B cell (primary cell): ENCODE measurements at regions not wholly inside any gene's neighbourhood (a gene's known extent, or its start where the extent isn't known, plus 50 kb on each side); places are given as distances from the start of the nearest gene placed in this dataset.

Experiments
- ATAC-seq: fragments of 200-7000 bp; cut with Tn5 transposase; one replicate; pipeline ENCODE4 v1.10.0; 2021; ENCODE audit warnings: low read depth, mild to moderate bottlenecking, moderate number of reproducible peaks, moderate library complexity
- CTCF ChIA-PET: fragments of 350-600 bp; sonication (Branson Sonifier 250); formaldehyde crosslinking; loops from one replicate; lab custom pipeline; 2021; ENCODE audit warnings: antibody characterized with exemption, inconsistent platforms; lab: Charles Lee
- POLR2A ChIA-PET: fragments of 350-600 bp; sonication (Branson Sonifier 250); formaldehyde crosslinking; loops from one replicate; lab custom pipeline; 2021; ENCODE audit warnings: antibody characterized with exemption; lab: Charles Lee
- DNase-seq: peaks from one replicate; pipeline ENCODE4 v3.0.0; 2013
- H2AFZ ChIP-seq: 2 replicates; pipeline ENCODE4 v1.6.1; 2012; ENCODE audit warnings: mild to moderate bottlenecking, low read depth, low read length; ENCODE audit not compliant: insufficient read depth, poor library complexity, severe bottlenecking
- H3K27ac ChIP-seq, 2 donors: 1 replicate in 1 of 2; 2 replicates in 1 of 2; pipeline ENCODE4 v1.5.1; 2012 to 2013; ENCODE audit warnings: low read length in 2 of 2, mild to moderate bottlenecking in 2 of 2, moderate library complexity in 1 of 2
- H3K27me3 ChIP-seq, 4 experiments: fragments of 200-600 bp in 1 of 4; sonication (generic) in 1 of 4; replicated peaks in 1 of 4; 1 replicate in 2 of 4; 2 replicates in 2 of 4; pipeline versions ENCODE4 v1.6.1 to v1.7.0; 2013 to 2016; ENCODE audit warnings: low read length in 3 of 4, mild to moderate bottlenecking in 2 of 4, mixed read lengths in 1 of 4, moderate library complexity in 1 of 4; ENCODE audit not compliant: insufficient read depth in 4 of 4, control insufficient read depth in 3 of 4; ENCODE audit errors: control extremely low read depth in 1 of 4
- H3K36me3 ChIP-seq, 2 experiments: replicated peaks in 1 of 2; 1 replicate in 1 of 2; 2 replicates in 1 of 2; pipeline versions ENCODE4 v1.6.1 to v1.7.1; 2013; ENCODE audit warnings: low read length in 1 of 2; ENCODE audit not compliant: insufficient read depth in 2 of 2, control insufficient read depth in 1 of 2; ENCODE audit errors: control extremely low read depth in 1 of 2, extremely low read depth in 1 of 2
- H3K4me1 ChIP-seq, 2 donors: fragments of 200-600 bp in 1 of 2; sonication (generic) in 1 of 2; 1 replicate in 1 of 2; 2 replicates in 1 of 2; pipeline versions ENCODE4 v1.5.1 to v1.6.1; 2013 to 2017; ENCODE audit warnings: low read length in 2 of 2; ENCODE audit not compliant: control insufficient read depth in 2 of 2, insufficient read depth in 2 of 2
- H3K4me2 ChIP-seq: replicated peaks from 2 replicates; pipeline ENCODE3; 2012; ENCODE audit warnings: mild to moderate bottlenecking, low read depth, low read length; ENCODE audit not compliant: poor library complexity, severe bottlenecking
- H3K4me3 ChIP-seq, 5 experiments: fragments of 200-600 bp in 1 of 5; sonication (generic) in 1 of 5; 1 replicate in 3 of 5; 2 replicates in 2 of 5; pipeline versions ENCODE4 v1.5.1 to v1.7.0; 2011 to 2016; ENCODE audit warnings: low read length in 4 of 5, mild to moderate bottlenecking in 4 of 5, low read depth in 2 of 5, control low read depth in 1 of 5, moderate library complexity in 1 of 5; ENCODE audit not compliant: insufficient read depth in 1 of 5; ENCODE audit errors: control extremely low read depth in 1 of 5, extremely low read depth in 1 of 5
- H3K79me2 ChIP-seq: fragments of 200-600 bp; sonication (generic); one replicate; pipeline ENCODE4 v1.6.0; 2016; ENCODE audit warnings: low read length; ENCODE audit not compliant: control insufficient read depth, insufficient read depth
- H3K9ac ChIP-seq: fragments of 200-600 bp; sonication (generic); 2 replicates; pipeline ENCODE4 v1.6.1; 2017; ENCODE audit warnings: mild to moderate bottlenecking, low read length, moderate library complexity
- H3K9me3 ChIP-seq, 3 donors: one replicate each; pipeline versions ENCODE4 v1.6.1 to v1.7.1; 2013; ENCODE audit warnings: low read length in 2 of 3; ENCODE audit not compliant: control insufficient read depth in 2 of 3, insufficient read depth in 1 of 3; ENCODE audit errors: control extremely low read depth in 1 of 3
- H4K20me1 ChIP-seq: 2 replicates; pipeline ENCODE4 v1.6.0; 2012; ENCODE audit warnings: mild to moderate bottlenecking, low read length; ENCODE audit not compliant: insufficient read depth, control insufficient read depth, poor library complexity, severe bottlenecking
- H3K27ac Mint-ChIP-seq: one replicate; pipeline ENCODE4 v1.8.0; 2021; ENCODE audit warnings: mixed read lengths
- H3K27me3 Mint-ChIP-seq: one replicate; pipeline ENCODE4 v1.8.0; 2021; ENCODE audit warnings: mixed read lengths
- H3K4me1 Mint-ChIP-seq: one replicate; pipeline ENCODE4 v1.8.0; 2021; ENCODE audit warnings: mixed read lengths
- H3K4me3 Mint-ChIP-seq: one replicate; pipeline ENCODE4 v1.8.0; 2021; ENCODE audit warnings: mixed read lengths
- H3K9me3 Mint-ChIP-seq: one replicate; pipeline ENCODE4 v1.8.0; 2022; ENCODE audit warnings: mixed read lengths; ENCODE audit not compliant: insufficient read depth
- CTCF ChIP-seq: fragments of 200-600 bp; IDR thresholded peaks from one replicate; pipeline ENCODE4 v1.8.0; 2022; ENCODE audit warnings: antibody characterized with exemption, mild to moderate bottlenecking
- EZH2 ChIP-seq: IDR thresholded peaks from 2 replicates; pipeline ENCODE4 v1.6.1; 2012; ENCODE audit warnings: borderline replicate concordance, low read depth, mild to moderate bottlenecking, moderate library complexity, low read length; ENCODE audit not compliant: insufficient read depth, poor library complexity, severe bottlenecking
- WGBS: methylation state at CpG from one replicate; pipeline ENCODE4 v1.1.5; 2013; ENCODE audit warnings: missing lambda C conversion rate; ENCODE audit not compliant: insufficient coverage; 5-methylcytosine and 5-hydroxymethylcytosine counted together
- intact Hi-C: fragments of 100-400 bp; cut with micrococcal nuclease; formaldehyde crosslinking; loops from one replicate; pipeline ENCODE4 v1.10.0; 2022

- CTCF ChIA-PET: no interaction called here
- H3K4me3 Mint-ChIP-seq: no peak overlapping the region
- intact Hi-C loops: no loop called here
Observed at GRCh38 chr1:232709386-232709785, 79.5 kb upstream of the SIPA1L2 start.

GRCh38 chr1:232711996-232712395 lies 82.1 kb upstream of the SIPA1L2 start:
- Mint-ChIP-seq H3K4me3 (no peak overlapping the region), H3K27ac (no peak overlapping the region), H3K27me3 (no peaks in the 10 kb centered on the region), H3K4me1 (no peaks in the 10 kb centered on the region), H3K9me3 (no peaks in the 10 kb centered on the region)
- no peaks in the 10 kb centered on the region for H4K20me1 ChIP-seq
- no peak overlapping the region for H3K27ac ChIP-seq
- no peak for TF ChIP-seq EZH2
- TF ChIP-seq CTCF: no peak
- peaks cover 0 to 3% (median 0%) of the 10 kb centered on the region in 3 donors for H3K9me3 ChIP-seq
- H3K4me1 ChIP-seq: no peaks in the 10 kb centered on the region
- no peak overlapping the region for H3K9ac ChIP-seq
- H3K79me2 ChIP-seq: no peaks in the 10 kb centered on the region
- POLR2A ChIA-PET: no interaction called here
- CTCF ChIA-PET: no interaction called here
- H3K4me3 ChIP-seq: no peak overlapping the region
- 81% methylated on average over 3 of the region's 6 CpGs for WGBS
- H2AFZ ChIP-seq: no peak overlapping the region
- no peaks in the 10 kb centered on the region for H3K27me3 ChIP-seq
- no peaks in the 10 kb centered on the region for H3K36me3 ChIP-seq
- DNase-seq (no peak), ATAC-seq (no peak)
- no peak overlapping the region for H3K4me2 ChIP-seq
- intact Hi-C loops: no loop called here

More at GRCh38 chr1:232709386-232709785, 79.5 kb upstream of the SIPA1L2 start:
- Histone ChIP-seq H3K9ac (no peak overlapping the region), H3K4me1 (no peaks in the 10 kb centered on the region), H3K79me2 (no peaks in the 10 kb centered on the region), H3K4me3 (no peak overlapping the region), H4K20me1 (no peaks in the 10 kb centered on the region), H3K9me3 (peaks cover 0 to 3% (median 0%) of the 10 kb centered on the region in 3 donors), H3K36me3 (no peaks in the 10 kb centered on the region), H2AFZ (no peak overlapping the region), H3K27ac (no peak overlapping the region), H3K27me3 (no peaks in the 10 kb centered on the region), H3K4me2 (no peak overlapping the region)
- H3K27ac Mint-ChIP-seq: no peak overlapping the region
- ATAC-seq: no peak
- H3K9me3 Mint-ChIP-seq: no peaks in the 10 kb centered on the region
- WGBS: 90% methylated on average over 5 of the region's 5 CpGs
- H3K4me1 Mint-ChIP-seq: no peaks in the 10 kb centered on the region
- TF ChIP-seq CTCF (no peak), EZH2 (no peak)
- POLR2A ChIA-PET: no interaction called here
- DNase-seq: no peak
- H3K27me3 Mint-ChIP-seq: no peaks in the 10 kb centered on the region
